WTC11 (cell line): ENCODE measurements at regions not wholly inside any gene's neighbourhood (a gene's known extent, or its start where the extent isn't known, plus 50 kb on each side); places are given as distances from the start of the nearest gene placed in this dataset.

Experiments
- CTCF ChIP-seq: fragments of 200-600 bp; IDR thresholded peaks from 2 replicates; pipeline ENCODE4 v1.8.0; 2022; ENCODE audit warnings: antibody characterized with exemption
- E2F1 ChIP-seq: sonication (generic); formaldehyde crosslinking; IDR thresholded peaks from 2 replicates; pipeline ENCODE4 v1.8.0; 2022; ENCODE audit warnings: mild to moderate bottlenecking, missing genetic modification reagents
- FOXK1 ChIP-seq: sonication (generic); formaldehyde crosslinking; IDR thresholded peaks from 2 replicates; pipeline ENCODE4 v1.8.0; 2022; ENCODE audit warnings: mild to moderate bottlenecking, moderate library complexity, missing genetic modification reagents
- JAZF1 ChIP-seq: fragments of 250-450 bp; sonication (Bioruptor Pico); IDR thresholded peaks from 2 replicates; pipeline ENCODE4 v1.9.0; 2021; ENCODE audit warnings: moderate library complexity, mild to moderate bottlenecking, inconsistent platforms
- MAX ChIP-seq: sonication (generic); formaldehyde crosslinking; IDR thresholded peaks from 2 replicates; pipeline ENCODE4 v1.8.0; 2022; ENCODE audit warnings: mild to moderate bottlenecking, missing genetic modification reagents
- RELA ChIP-seq: sonication (generic); formaldehyde crosslinking; IDR thresholded peaks from 2 replicates; pipeline ENCODE4 v1.8.1; 2022; ENCODE audit warnings: missing genetic modification reagents, mild to moderate bottlenecking, borderline replicate concordance

GRCh38 chr1:188270497-188270896 is 1441.7 kb downstream of the PLA2G4A start:
- TF ChIP-seq E2F1 (CRISPR knock-in tag) (no peak), CTCF (no peak), FOXK1 (CRISPR knock-in tag) (no peak), JAZF1 (CRISPR knock-in tag) (no peak), RELA (CRISPR knock-in tag) (no peak), MAX (CRISPR knock-in tag) (no peak)
